ENCODE measurements at regions not wholly inside any gene's neighbourhood (a gene's known extent, or its start where the extent isn't known, plus 50 kb on each side); places are given as distances from the start of the nearest gene placed in this dataset.

DNA sequence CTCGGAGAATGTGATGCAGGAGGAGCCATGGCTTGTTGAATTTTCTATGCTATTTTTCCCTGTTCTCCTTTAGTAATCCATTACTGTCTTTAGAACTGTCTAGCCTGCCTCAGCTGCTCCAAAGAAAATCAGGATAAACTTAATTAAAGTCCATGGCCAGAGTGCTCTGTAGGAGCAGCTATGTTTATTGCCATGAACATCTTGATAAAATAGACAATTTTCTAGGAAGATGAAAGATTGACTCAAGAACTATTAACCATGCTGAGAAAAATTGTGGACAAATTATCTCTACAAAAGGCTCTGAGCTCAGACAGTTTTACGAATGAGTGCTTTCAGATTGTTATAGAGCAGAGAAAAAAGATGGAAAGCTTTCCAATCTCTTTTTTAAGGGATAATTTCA lies 193.0 kb downstream of the TTC32 start:
- no peaks in the 10 kb centered on the region for H3K4me1 ChIP-seq (ENCODE audit: control insufficient read depth, insufficient read depth, low read length)
- no peaks in the 10 kb centered on the region for H3K27me3 ChIP-seq (ENCODE audit: control insufficient read depth, insufficient read depth, low read length)
- no peaks in the 10 kb centered on the region for H3K36me3 ChIP-seq (ENCODE audit: control insufficient read depth, insufficient read depth, low read length)
- peaks cover 2% of the 10 kb centered on the region for H3K9me3 ChIP-seq (ENCODE audit: control insufficient read depth, low read depth, low read length)
- DNase-seq = no peak
- no peak overlapping the region for H3K4me3 ChIP-seq (ENCODE audit: low read length)
- no peak overlapping the region for H3K27ac ChIP-seq (ENCODE audit: low read length)
- 78% methylated on average over 1 of the region's 2 CpGs for WGBS (ENCODE audit: insufficient coverage, low lambda C conversion rate)

DNA sequence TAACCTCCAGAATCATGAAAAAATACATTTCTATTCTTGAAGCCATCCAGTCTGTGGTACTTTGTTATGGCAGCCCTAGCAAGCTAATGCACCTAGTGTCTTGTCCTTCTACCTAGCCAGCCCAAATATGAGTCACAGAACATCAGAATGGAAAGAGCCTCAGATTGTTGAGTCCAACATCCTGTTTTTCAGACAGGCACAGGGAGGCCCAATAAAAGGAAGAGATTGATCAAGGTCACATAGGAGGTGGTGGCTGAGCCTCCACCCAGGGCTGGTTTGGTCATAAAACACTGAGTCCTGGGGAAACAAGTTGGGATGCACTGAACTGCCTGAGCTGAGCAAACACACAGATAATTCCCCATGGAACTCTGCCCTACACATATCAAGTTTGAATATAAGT lies 195.5 kb downstream of the TTC32 start:
- Histone ChIP-seq H3K27ac (ENCODE audit: low read length) (no peak overlapping the region), H3K27me3 (ENCODE audit: control insufficient read depth, insufficient read depth, low read length) (peaks cover 2% of the 10 kb centered on the region), H3K4me1 (ENCODE audit: control insufficient read depth, insufficient read depth, low read length) (no peaks in the 10 kb centered on the region), H3K36me3 (ENCODE audit: control insufficient read depth, insufficient read depth, low read length) (no peaks in the 10 kb centered on the region), H3K9me3 (ENCODE audit: control insufficient read depth, low read depth, low read length) (no peaks in the 10 kb centered on the region), H3K4me3 (ENCODE audit: low read length) (no peak overlapping the region)
- no peak for DNase-seq

DNA sequence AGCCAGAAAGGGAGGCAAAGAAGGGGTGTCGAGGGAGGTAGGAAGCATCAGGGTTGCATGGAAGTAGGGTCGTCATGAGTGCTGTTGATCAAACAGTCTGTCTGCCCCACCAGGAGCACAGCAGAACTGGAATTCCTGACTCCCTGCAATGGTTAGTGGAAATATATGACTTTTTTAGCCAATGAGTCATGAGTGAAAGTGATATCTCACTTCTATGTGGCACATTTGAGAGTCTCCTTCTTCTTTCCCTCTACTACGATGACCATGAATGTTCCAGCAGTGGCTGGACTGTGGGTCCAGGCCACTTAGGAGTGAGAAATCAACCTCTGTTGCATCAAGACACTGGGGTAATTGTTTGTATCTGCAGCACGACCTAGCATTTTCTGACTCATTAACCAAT lies 199.5 kb downstream of the TTC32 start:
- Histone ChIP-seq H3K27ac (ENCODE audit: low read length) (no peak overlapping the region), H3K36me3 (ENCODE audit: control insufficient read depth, insufficient read depth, low read length) (no peaks in the 10 kb centered on the region), H3K9me3 (ENCODE audit: control insufficient read depth, low read depth, low read length) (no peaks in the 10 kb centered on the region), H3K4me3 (ENCODE audit: low read length) (no peak overlapping the region), H3K27me3 (ENCODE audit: control insufficient read depth, insufficient read depth, low read length) (peaks cover 2% of the 10 kb centered on the region), H3K4me1 (ENCODE audit: control insufficient read depth, insufficient read depth, low read length) (no peaks in the 10 kb centered on the region)
- 100% methylated on average over 1 of the region's 4 CpGs for WGBS (ENCODE audit: insufficient coverage, low lambda C conversion rate)
- DNase-seq = no peak

DNA sequence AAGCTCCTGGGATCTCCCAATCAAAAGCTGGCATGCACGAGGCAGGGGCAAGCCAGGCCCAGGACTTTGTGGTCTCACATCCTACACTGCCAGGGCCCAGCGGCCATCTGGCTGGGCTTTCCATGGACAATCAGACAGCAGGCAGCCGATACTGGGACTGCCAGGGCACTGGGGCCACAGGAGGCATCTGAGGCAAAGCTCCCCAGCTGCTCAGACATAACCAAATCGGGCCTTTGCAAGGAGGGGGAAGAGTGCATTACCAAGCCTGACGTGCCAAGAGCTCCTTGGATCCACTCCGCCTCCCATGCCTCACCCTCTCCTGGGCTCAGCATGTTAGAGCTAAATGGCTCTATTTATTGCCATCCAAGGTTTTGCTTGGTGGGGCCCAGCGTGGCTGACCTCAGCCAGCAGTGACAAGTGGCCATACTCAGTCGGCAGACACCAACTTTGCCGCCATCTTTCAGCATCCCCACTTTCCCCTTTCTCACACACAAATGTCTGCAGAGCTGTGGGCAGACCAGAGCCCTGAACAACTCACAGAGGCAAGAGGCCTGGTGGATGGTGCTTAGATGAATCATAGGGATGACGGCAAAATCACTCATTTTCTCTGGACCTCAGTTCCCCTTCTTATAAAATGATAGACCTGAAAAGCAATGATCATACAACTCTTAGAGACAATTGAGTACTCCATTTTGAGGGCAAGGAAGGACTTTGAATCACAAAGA lies 200.8 kb downstream of the TTC32 start:
- H3K4me1 ChIP-seq (ENCODE audit: control insufficient read depth, insufficient read depth, low read length) = no peaks in the 10 kb centered on the region
- no peaks in the 10 kb centered on the region for H3K36me3 ChIP-seq (ENCODE audit: control insufficient read depth, insufficient read depth, low read length)
- no peaks in the 10 kb centered on the region for H3K9me3 ChIP-seq (ENCODE audit: control insufficient read depth, low read depth, low read length)
- DNase-seq = no peak
- H3K27ac ChIP-seq (ENCODE audit: low read length) = no peak overlapping the region
- WGBS (ENCODE audit: insufficient coverage, low lambda C conversion rate) = no CpG with 5 or more reads among the region's 10 CpGs
- H3K4me3 ChIP-seq (ENCODE audit: low read length) = no peak overlapping the region
- peaks cover 2% of the 10 kb centered on the region for H3K27me3 ChIP-seq (ENCODE audit: control insufficient read depth, insufficient read depth, low read length)

DNA sequence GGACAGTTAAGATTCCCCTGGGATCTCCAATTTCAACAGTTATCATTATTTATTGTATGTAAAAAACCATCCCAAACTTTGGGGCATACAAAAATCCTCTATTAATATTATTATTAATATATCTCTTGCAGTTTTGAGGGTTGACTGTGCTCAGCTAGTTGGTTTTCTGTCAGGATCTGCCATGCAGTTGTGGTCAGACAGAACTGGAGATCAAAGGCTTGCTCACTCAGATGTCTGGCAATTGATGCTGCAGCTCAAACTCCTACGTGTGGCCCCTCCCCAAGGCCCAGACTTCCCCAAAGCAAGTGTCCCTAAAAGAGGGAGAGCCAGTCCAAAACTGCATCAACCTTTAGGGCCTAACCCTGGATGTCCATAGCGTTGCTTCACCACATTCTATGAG lies 204.7 kb downstream of the TTC32 start:
- Histone ChIP-seq H3K27ac (ENCODE audit: low read length) (no peak overlapping the region), H3K9me3 (ENCODE audit: control insufficient read depth, low read depth, low read length) (no peaks in the 10 kb centered on the region), H3K4me1 (ENCODE audit: control insufficient read depth, insufficient read depth, low read length) (no peaks in the 10 kb centered on the region), H3K27me3 (ENCODE audit: control insufficient read depth, insufficient read depth, low read length) (no peaks in the 10 kb centered on the region), H3K36me3 (ENCODE audit: control insufficient read depth, insufficient read depth, low read length) (no peaks in the 10 kb centered on the region), H3K4me3 (ENCODE audit: low read length) (no peak overlapping the region)
- no peak for DNase-seq
- WGBS (ENCODE audit: insufficient coverage, low lambda C conversion rate) = no CpG with 5 or more reads among the region's 2 CpGs

DNA sequence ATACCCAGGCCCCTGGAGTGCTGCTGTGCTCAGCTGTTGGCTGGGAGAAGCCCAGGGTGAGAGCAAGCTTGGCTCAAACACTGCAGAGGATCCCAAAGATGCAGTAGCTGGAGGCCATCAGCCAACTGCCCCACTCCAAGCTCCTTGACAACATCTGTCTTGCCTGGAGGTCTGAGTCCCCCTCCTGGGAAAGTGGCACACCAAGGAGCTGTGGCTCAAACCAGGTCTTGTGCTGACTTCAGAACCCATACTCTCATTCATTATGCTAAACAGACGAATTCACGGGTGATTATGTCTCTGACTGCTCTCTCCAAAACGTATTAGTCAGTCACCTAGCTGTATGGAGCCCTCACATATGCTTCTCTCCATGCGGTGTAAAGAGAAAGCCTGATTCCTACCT lies 206.1 kb downstream of the TTC32 start:
- Histone ChIP-seq H3K27ac (ENCODE audit: low read length) (no peak overlapping the region), H3K4me1 (ENCODE audit: control insufficient read depth, insufficient read depth, low read length) (no peaks in the 10 kb centered on the region), H3K36me3 (ENCODE audit: control insufficient read depth, insufficient read depth, low read length) (no peaks in the 10 kb centered on the region), H3K4me3 (ENCODE audit: low read length) (no peak overlapping the region), H3K27me3 (ENCODE audit: control insufficient read depth, insufficient read depth, low read length) (no peaks in the 10 kb centered on the region), H3K9me3 (ENCODE audit: control insufficient read depth, low read depth, low read length) (no peaks in the 10 kb centered on the region)
- no peak for DNase-seq
- no CpG with 5 or more reads among the region's 4 CpGs for WGBS (ENCODE audit: insufficient coverage, low lambda C conversion rate)

DNA sequence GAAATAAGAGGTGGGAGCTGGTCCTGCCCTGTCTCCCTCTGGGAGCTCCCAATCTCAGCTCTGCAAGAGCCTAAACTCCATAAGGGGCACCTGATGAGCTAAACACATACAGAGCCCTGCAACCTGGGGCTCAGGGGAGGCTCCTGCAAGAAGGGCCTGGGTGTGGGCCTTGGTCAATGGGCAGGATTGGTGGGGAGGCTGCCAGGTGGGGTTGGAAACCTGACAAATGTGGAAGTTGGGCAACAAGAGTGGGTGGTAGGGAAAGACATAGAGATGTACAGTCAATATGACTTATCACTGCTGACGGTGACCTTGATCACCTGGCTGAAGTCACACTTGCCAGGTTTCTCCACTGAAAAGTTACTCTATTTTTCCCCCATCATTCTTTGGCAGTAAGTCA lies 209.9 kb downstream of the TTC32 start:
- no peaks in the 10 kb centered on the region for H3K36me3 ChIP-seq (ENCODE audit: control insufficient read depth, insufficient read depth, low read length)
- H3K27me3 ChIP-seq (ENCODE audit: control insufficient read depth, insufficient read depth, low read length) = no peaks in the 10 kb centered on the region
- no peak for DNase-seq
- H3K9me3 ChIP-seq (ENCODE audit: control insufficient read depth, low read depth, low read length) = no peaks in the 10 kb centered on the region
- no peak overlapping the region for H3K4me3 ChIP-seq (ENCODE audit: low read length)
- WGBS (ENCODE audit: insufficient coverage, low lambda C conversion rate) = no CpG with 5 or more reads among the region's 1 CpG
- H3K27ac ChIP-seq (ENCODE audit: low read length) = no peak overlapping the region
- no peaks in the 10 kb centered on the region for H3K4me1 ChIP-seq (ENCODE audit: control insufficient read depth, insufficient read depth, low read length)

DNA sequence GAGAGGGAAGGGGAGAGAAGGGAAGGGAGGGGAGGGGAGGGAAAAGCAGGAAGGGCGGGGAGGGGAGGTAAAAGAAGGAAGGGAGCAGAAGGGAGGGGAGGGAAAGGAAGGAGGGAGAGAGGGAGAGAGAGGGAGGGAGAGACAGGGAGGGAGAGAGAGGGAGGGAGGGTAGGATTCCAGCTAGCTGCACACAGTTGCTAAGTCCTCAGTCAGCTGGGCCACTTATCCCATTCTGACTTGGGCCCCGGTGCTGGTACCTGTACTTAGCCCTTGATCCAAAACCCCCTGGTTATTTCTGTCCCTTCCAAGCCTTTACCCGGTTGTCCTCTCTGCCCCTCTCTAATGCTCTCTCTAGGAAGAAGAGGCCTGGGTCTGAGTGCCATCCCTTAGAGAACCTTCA lies 211.4 kb downstream of the TTC32 start:
- Histone ChIP-seq H3K27me3 (ENCODE audit: control insufficient read depth, insufficient read depth, low read length) (no peaks in the 10 kb centered on the region), H3K27ac (ENCODE audit: low read length) (no peak overlapping the region), H3K4me1 (ENCODE audit: control insufficient read depth, insufficient read depth, low read length) (no peaks in the 10 kb centered on the region), H3K4me3 (ENCODE audit: low read length) (no peak overlapping the region), H3K9me3 (ENCODE audit: control insufficient read depth, low read depth, low read length) (no peaks in the 10 kb centered on the region), H3K36me3 (ENCODE audit: control insufficient read depth, insufficient read depth, low read length) (no peaks in the 10 kb centered on the region)
- no peak for DNase-seq
- WGBS (ENCODE audit: insufficient coverage, low lambda C conversion rate) = no CpG with 5 or more reads among the region's 3 CpGs

DNA sequence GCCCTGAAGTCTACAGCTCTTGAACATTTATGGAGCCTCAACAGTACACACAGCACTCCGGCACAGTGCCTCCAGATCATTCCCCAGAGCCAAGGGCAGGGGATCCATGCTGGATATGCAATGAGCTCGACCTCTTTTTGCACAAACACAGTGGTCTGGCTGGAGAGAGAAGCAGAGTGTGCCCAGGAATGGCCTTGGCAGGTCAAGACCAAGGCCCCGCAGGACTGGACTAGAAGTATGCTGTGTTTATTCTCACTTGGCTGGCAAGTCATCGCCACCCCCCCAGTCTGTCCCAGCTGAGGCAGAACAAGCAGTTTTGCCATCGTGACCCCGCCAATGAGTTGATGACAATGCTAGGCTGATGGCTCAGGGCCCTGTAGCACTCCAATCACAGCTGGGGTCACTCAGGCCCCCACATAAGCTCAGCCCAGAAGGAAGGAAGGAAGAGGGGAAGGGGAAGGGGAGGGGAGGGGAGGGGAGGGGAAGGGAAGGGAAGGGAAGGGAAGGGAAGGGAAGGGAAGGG lies 212.1 kb downstream of the TTC32 start:
- no peak overlapping the region for H3K4me3 ChIP-seq (ENCODE audit: low read length)
- no peak overlapping the region for H3K27ac ChIP-seq (ENCODE audit: low read length)
- no peaks in the 10 kb centered on the region for H3K36me3 ChIP-seq (ENCODE audit: control insufficient read depth, insufficient read depth, low read length)
- H3K4me1 ChIP-seq (ENCODE audit: control insufficient read depth, insufficient read depth, low read length) = no peaks in the 10 kb centered on the region
- no peaks in the 10 kb centered on the region for H3K9me3 ChIP-seq (ENCODE audit: control insufficient read depth, low read depth, low read length)
- no peak for DNase-seq
- no peaks in the 10 kb centered on the region for H3K27me3 ChIP-seq (ENCODE audit: control insufficient read depth, insufficient read depth, low read length)
- WGBS (ENCODE audit: insufficient coverage, low lambda C conversion rate) = no CpG with 5 or more reads among the region's 6 CpGs

DNA sequence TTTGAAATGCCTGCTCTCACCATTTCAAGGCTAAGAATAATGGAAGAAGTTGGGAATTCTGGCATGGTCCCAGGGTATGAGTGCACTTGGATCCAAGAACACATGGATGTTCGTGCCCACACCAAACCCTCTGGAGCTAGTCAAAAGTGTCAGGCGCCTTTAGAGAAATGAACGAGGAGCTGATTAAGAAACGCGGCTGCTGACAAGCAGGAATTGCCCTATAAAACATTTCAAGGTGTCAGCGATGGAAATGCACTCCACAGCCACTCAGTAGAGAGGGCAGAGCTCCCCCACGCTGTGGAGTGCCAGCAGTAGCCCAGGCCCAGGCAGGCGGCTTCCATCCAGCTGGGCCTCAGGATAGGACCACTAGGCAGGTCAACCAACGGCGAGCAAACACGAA lies 213.7 kb downstream of the TTC32 start:
- no peaks in the 10 kb centered on the region for H3K27me3 ChIP-seq (ENCODE audit: control insufficient read depth, insufficient read depth, low read length)
- no peaks in the 10 kb centered on the region for H3K36me3 ChIP-seq (ENCODE audit: control insufficient read depth, insufficient read depth, low read length)
- WGBS (ENCODE audit: insufficient coverage, low lambda C conversion rate) = 100% methylated on average over 2 of the region's 11 CpGs
- H3K4me3 ChIP-seq (ENCODE audit: low read length) = no peak overlapping the region
- H3K27ac ChIP-seq (ENCODE audit: low read length) = no peak overlapping the region
- DNase-seq = no peak
- no peaks in the 10 kb centered on the region for H3K9me3 ChIP-seq (ENCODE audit: control insufficient read depth, low read depth, low read length)
- H3K4me1 ChIP-seq (ENCODE audit: control insufficient read depth, insufficient read depth, low read length) = no peaks in the 10 kb centered on the region

DNA sequence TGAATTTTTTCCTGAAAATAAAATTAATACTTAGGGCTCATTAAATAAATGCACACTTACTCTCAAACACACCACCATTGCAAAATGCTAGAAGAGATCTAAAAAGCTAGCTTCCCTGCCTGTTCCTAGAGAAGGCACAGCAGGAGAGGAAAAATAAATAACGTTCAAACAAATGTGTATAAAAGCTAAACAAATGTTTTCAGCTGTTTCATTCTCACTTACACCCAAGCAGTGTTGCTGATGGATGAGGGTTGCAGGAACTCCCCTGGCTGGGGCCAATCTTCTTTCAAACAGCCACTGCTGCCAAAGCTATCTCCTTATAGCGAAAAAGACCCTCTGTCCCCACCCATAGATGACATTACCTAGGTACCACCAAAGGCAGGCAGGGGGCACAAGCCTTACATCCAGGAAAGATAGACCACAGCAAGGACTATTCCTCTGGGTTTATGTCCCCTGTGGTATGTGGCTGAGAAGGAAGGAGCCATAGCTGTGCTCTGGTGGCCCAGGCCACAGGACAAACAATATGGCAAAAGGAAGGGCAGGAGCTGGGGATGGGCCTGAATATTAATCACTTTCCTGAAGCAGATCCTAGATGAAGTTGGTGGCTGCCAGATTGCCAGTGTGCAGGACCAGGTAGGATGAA lies 214.6 kb downstream of the TTC32 start:
- H3K4me1 ChIP-seq (ENCODE audit: control insufficient read depth, insufficient read depth, low read length) = no peaks in the 10 kb centered on the region
- no peak overlapping the region for H3K4me3 ChIP-seq (ENCODE audit: low read length)
- H3K9me3 ChIP-seq (ENCODE audit: control insufficient read depth, low read depth, low read length) = no peaks in the 10 kb centered on the region
- WGBS (ENCODE audit: insufficient coverage, low lambda C conversion rate) = no CpG with 5 or more reads among the region's 2 CpGs
- no peak for DNase-seq
- H3K27me3 ChIP-seq (ENCODE audit: control insufficient read depth, insufficient read depth, low read length) = no peaks in the 10 kb centered on the region
- no peaks in the 10 kb centered on the region for H3K36me3 ChIP-seq (ENCODE audit: control insufficient read depth, insufficient read depth, low read length)
- H3K27ac ChIP-seq (ENCODE audit: low read length) = no peak overlapping the region
